ENCODE measurements at regions not wholly inside any gene's neighbourhood (a gene's known extent, or its start where the extent isn't known, plus 50 kb on each side); places are given as distances from the start of the nearest gene placed in this dataset.

DNA sequence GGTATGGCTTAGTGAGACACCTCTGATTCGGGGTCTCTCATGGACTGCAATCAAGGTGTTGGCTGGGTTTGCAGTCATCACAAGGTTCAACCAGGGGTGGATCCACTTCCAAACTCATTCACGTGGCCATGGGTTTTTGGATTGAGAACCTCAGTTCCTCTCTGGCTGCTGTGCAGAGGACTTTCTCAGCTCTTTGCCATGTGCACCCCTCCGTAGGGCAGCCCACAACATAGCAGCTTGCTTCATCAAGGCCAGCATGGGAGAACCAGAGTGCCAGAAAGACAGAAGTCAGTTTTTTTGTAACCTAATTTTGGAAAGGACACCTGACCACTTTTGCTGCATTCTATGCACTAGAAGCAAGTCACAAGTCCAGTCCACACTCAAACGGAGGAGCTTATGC lies 154.9 kb downstream of the PJA1 start:
- H2AK9ac ChIP-seq (replicated peaks; ENCODE audit: low read depth, low read length, poor library complexity), result no peak overlapping the region
- H3K27ac ChIP-seq (ENCODE audit: insufficient read depth, low read length), result no peak overlapping the region
- H3K4me3 ChIP-seq (ENCODE audit: insufficient read depth, low read depth, low read length), result no peak overlapping the region
- no peak overlapping the region for H3K23ac ChIP-seq (ENCODE audit: low read depth, low read length)
- no peaks in the 10 kb centered on the region for H3K36me3 ChIP-seq (ENCODE audit: control insufficient read depth, insufficient read depth, low read length)
- in situ Hi-C loops (cut with MboI; ENCODE audit: low sequenced_read_pairs), result no loop called here
- no peaks in the 10 kb centered on the region for H4K20me1 ChIP-seq (ENCODE audit: insufficient read depth, low read length)
- H3K79me1 ChIP-seq (ENCODE audit: low read depth in 1 of 2, low read length in 2 of 2), result no peaks in the 10 kb centered on the region
- H2AK5ac ChIP-seq (ENCODE audit: low read depth, low read length), result no peak overlapping the region
- H4K8ac ChIP-seq (ENCODE audit: low read depth in 2 of 2, low read length in 2 of 2), result no peak overlapping the region
- ChIA-PET POLR2A (ENCODE audit: unreplicated experiment) (no interaction called here), CTCF (interaction anchor here (0.7 kb wide), 1 partner anchor 365 kb away, joined by 3 read pairs; no protein-coding TSS in a partner anchor)
- 0 out of 2 replicates have a peak, but pooled peaks cover 1% of the 10 kb centered on the region for H3K4me1 ChIP-seq (ENCODE audit: control insufficient read depth, insufficient read depth, low read length)
- no peak overlapping the region for H3K9ac ChIP-seq (ENCODE audit: low read depth, low read length)
- H2BK20ac ChIP-seq (ENCODE audit: low read depth, low read length), result no peak overlapping the region
- no peak overlapping the region for H3K4ac ChIP-seq (ENCODE audit: low read depth, low read length)
- TF ChIP-seq CTCF (conservative IDR thresholded peaks at IDR 0.05; ENCODE audit: low read depth, low read length) (no peak), CEBPB (IDR thresholded peaks at IDR 0.05; ENCODE audit: low read depth, low read length) (no peak), RCOR1 (IDR thresholded peaks at IDR 0.05; ENCODE audit: insufficient replicate concordance, low read length) (no peak), BHLHE40 (IDR thresholded peaks at IDR 0.05; ENCODE audit: low read depth, low read length) (no peak), FOS (IDR thresholded peaks at IDR 0.05; ENCODE audit: low read depth, low read length) (no peak), MAZ (IDR thresholded peaks at IDR 0.05; ENCODE audit: borderline replicate concordance, low read depth, low read length) (no peak), MXI1 (IDR thresholded peaks at IDR 0.05; ENCODE audit: borderline replicate concordance, low read depth, low read length) (no peak)
- TF ChIP-seq, protein P1, sequence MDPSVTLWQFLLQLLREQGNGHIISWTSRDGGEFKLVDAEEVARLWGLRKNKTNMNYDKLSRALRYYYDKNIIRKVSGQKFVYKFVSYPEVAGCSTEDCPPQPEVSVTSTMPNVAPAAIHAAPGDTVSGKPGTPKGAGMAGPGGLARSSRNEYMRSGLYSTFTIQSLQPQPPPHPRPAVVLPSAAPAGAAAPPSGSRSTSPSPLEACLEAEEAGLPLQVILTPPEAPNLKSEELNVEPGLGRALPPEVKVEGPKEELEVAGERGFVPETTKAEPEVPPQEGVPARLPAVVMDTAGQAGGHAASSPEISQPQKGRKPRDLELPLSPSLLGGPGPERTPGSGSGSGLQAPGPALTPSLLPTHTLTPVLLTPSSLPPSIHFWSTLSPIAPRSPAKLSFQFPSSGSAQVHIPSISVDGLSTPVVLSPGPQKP (IDR thresholded peaks at IDR 0.05; ENCODE audit: borderline replicate concordance, low read depth, low read length), result no peak
- H4K91ac ChIP-seq (ENCODE audit: insufficient read depth, low read depth, low read length), result no peak overlapping the region
- DNase-seq, result no peak
- no peak overlapping the region for H2BK15ac ChIP-seq (ENCODE audit: low read depth, low read length)
- no peak overlapping the region for H2BK5ac ChIP-seq (ENCODE audit: low read depth, low read length, poor library complexity, severe bottlenecking)
- no peak overlapping the region for H4K5ac ChIP-seq (ENCODE audit: low read depth, low read length)
- intact Hi-C loops (cut with micrococcal nuclease), result no loop called here
- WGBS, 2 experiments (ENCODE audit: extremely low coverage in 2 of 2, insufficient read length in 1 of 2), result 58% methylated on average over 2 of the region's 4 CpGs; no CpG with 5 or more reads in 1 of the 2 experiments
- dilution Hi-C loops (cut with HindIII; ENCODE audit: low sequenced_read_pairs, unreplicated experiment), result no loop called here
- H2BK120ac ChIP-seq (ENCODE audit: low read depth, low read length), result no peak overlapping the region
- no peak overlapping the region for H2AFZ ChIP-seq (replicated peaks; ENCODE audit: low read length, poor library complexity)
- no TSS peak for BruUV-seq (replicated peaks)
- ATAC-seq (ENCODE audit: low read depth), result no peak
- H3K27me3 ChIP-seq (ENCODE audit: control insufficient read depth, insufficient read depth, low read length), result peaks cover 6% of the 10 kb centered on the region
- no peak overlapping the region for H3K18ac ChIP-seq (ENCODE audit: low read depth, low read length)
- no peak overlapping the region for H3K4me2 ChIP-seq (ENCODE audit: low read depth, low read length)
- H3K14ac ChIP-seq (replicated peaks; ENCODE audit: low read depth, low read length), result no peak overlapping the region
- H3K9me1 ChIP-seq (ENCODE audit: insufficient read depth, low read length), result no peaks in the 10 kb centered on the region
- H3K56ac ChIP-seq (ENCODE audit: extremely low read depth, insufficient read depth, low read length), result no peak overlapping the region
- H3K9me3 ChIP-seq (ENCODE audit: control insufficient read depth, insufficient read depth, low read length), result no peaks in the 10 kb centered on the region

Measured in IMR-90 (cell line).